ENCODE measurements at regions not wholly inside any gene's neighbourhood (a gene's known extent, or its start where the extent isn't known, plus 50 kb on each side); places are given as distances from the start of the nearest gene placed in this dataset.

- Mint-ChIP-seq H3K9me3 (peaks cover 8% of the 10 kb centered on the region), H3K27me3 (ENCODE audit: low read depth) (no peaks in the 10 kb centered on the region), H3K4me3 (no peak overlapping the region), H3K36me3 (no peaks in the 10 kb centered on the region), H3K27ac (no peak overlapping the region), H3K4me1 (no peaks in the 10 kb centered on the region)
- ChIA-PET POLR2A (no interaction called here), CTCF (no interaction called here)
- no peak for DNase-seq (ENCODE audit: low spot score)
- TF ChIP-seq ERG (CRISPR knock-in tag; IDR thresholded peaks at IDR 0.05) (no peak), ZNF425 (CRISPR knock-in tag; conservative IDR thresholded peaks at IDR 0.05) (no peak), STAT6 (CRISPR knock-in tag; conservative IDR thresholded peaks at IDR 0.05; ENCODE audit: low read depth) (no peak), USF2 (CRISPR knock-in tag; IDR thresholded peaks at IDR 0.05) (no peak), ZNF512 (CRISPR knock-in tag; IDR thresholded peaks at IDR 0.05; ENCODE audit: borderline replicate concordance) (no peak), ZBTB21 (CRISPR knock-in tag; IDR thresholded peaks at IDR 0.05; ENCODE audit: borderline replicate concordance) (no peak), CDX4 (CRISPR knock-in tag; IDR thresholded peaks at IDR 0.05; ENCODE audit: borderline replicate concordance) (no peak), SP1 (CRISPR knock-in tag; conservative IDR thresholded peaks at IDR 0.05) (no peak), NR1H2 (CRISPR knock-in tag; IDR thresholded peaks at IDR 0.05) (no peak), TEAD1 (CRISPR knock-in tag; IDR thresholded peaks at IDR 0.05) (no peak), ZBTB43 (CRISPR knock-in tag; IDR thresholded peaks at IDR 0.05) (no peak), E2F4 (CRISPR knock-in tag; IDR thresholded peaks at IDR 0.05; ENCODE audit: borderline replicate concordance, low read depth) (no peak), ZNF219 (CRISPR knock-in tag; IDR thresholded peaks at IDR 0.05; ENCODE audit: borderline replicate concordance) (no peak)
- no peak for ATAC-seq
Measured at GRCh38 chr17:31704483-31704882, 154.6 kb downstream of the COPRS start.

Data from WTC11 (cell line).